K562 (cell line): ENCODE measurements at regions not wholly inside any gene's neighbourhood (a gene's known extent, or its start where the extent isn't known, plus 50 kb on each side); places are given as distances from the start of the nearest gene placed in this dataset.
A peak's percentile ranks its signal among the peaks of the same experiment; 100 is the strongest.

Source experiments
- ATAC-seq: fragments of 200-7000 bp; cut with Tn5 transposase; 3 replicates; pipeline ENCODE4 v1.9.1; 2020; ENCODE audit warnings: moderate library complexity
- BruUV-seq: library from RNA; stranded (reverse); fragments of 400-500 nt; replicated peaks from 2 replicates; lab custom pipeline; 2021; lab: Mats Ljungman, UMichigan
- CTCF ChIA-PET: fragments of 300-600 bp; formaldehyde crosslinking; extraction: SDS; loops from one replicate; lab custom pipeline; 2021; ENCODE audit warnings: low intra/inter-chr PET ratio; lab: Yijun Ruan, JAX
- POLR2A ChIA-PET: fragments of 300-600, 350-650 bp; sonication (Branson Sonifier 250); formaldehyde crosslinking; extraction: SDS; loops from one replicate; lab custom pipeline; 2021; ENCODE audit warnings: antibody characterized with exemption, inconsistent platforms; lab: Yijun Ruan, JAX
- DNase-seq, 4 experiments: peaks; one replicate each; pipeline versions ENCODE4 v3.0.0 to v3.0.0-alpha.2; 2011 to 2018; ENCODE audit warnings: low spot score in 3 of 4, mixed read lengths in 3 of 4; ENCODE audit errors: extremely low read depth in 1 of 4
- FAIRE-seq: peaks from 2 replicates; lab custom pipeline; 2011; peaks lifted over from hg19 to GRCh38; lab: Jason Lieb, UNC
- H2AFZ ChIP-seq: 2 replicates; pipeline ENCODE4 v1.6.0; 2011; ENCODE audit warnings: low read depth, low read length, control low read depth, inconsistent platforms
- H3K27ac ChIP-seq: fragments of 200-600 bp; 3 replicates; pipeline ENCODE4 v1.8.0; 2011; ENCODE audit warnings: low read depth, mild to moderate bottlenecking, control low read depth, inconsistent platforms, low read length, moderate library complexity, mixed read lengths; ENCODE audit errors: extremely low read depth
- H3K27me3 ChIP-seq, 2 experiments: fragments of 300-600 bp in 1 of 2; 2 replicates in 1 of 2; 3 replicates in 1 of 2; pipeline versions ENCODE4 v1.6.0 to v1.8.0; 2011; ENCODE audit warnings: inconsistent platforms in 2 of 2, low read length in 2 of 2, mild to moderate bottlenecking in 1 of 2, mixed read lengths in 1 of 2, moderate library complexity in 1 of 2; ENCODE audit not compliant: control insufficient read depth in 2 of 2, insufficient read depth in 2 of 2
- H3K36me3 ChIP-seq: fragments of 300-600 bp; 3 replicates; pipeline ENCODE4 v1.8.0; 2011; ENCODE audit warnings: mild to moderate bottlenecking, low read length, inconsistent platforms; ENCODE audit not compliant: control insufficient read depth, insufficient read depth
- H3K4me1 ChIP-seq, 2 experiments: fragments of 200-600 bp in 1 of 2; replicated peaks in 1 of 2; 2 replicates in 1 of 2; 3 replicates in 1 of 2; pipeline versions ENCODE4 v1.5.1 to v1.8.0; 2011; ENCODE audit warnings: inconsistent platforms in 2 of 2, low read length in 2 of 2, mild to moderate bottlenecking in 1 of 2, mixed read lengths in 1 of 2, moderate library complexity in 1 of 2; ENCODE audit not compliant: control insufficient read depth in 2 of 2, insufficient read depth in 2 of 2
- H3K4me2 ChIP-seq: 2 replicates; pipeline ENCODE4 v1.6.1; 2011; ENCODE audit warnings: low read length, control low read depth, inconsistent platforms, mixed read lengths; ENCODE audit not compliant: insufficient read depth
- H3K4me3 ChIP-seq: fragments of 200-600 bp; sonication (generic), shearing (Covaris generic); 2 replicates; pipeline ENCODE4 v1.5.1; 2016; ENCODE audit warnings: control low read depth, inconsistent platforms
- H3K79me2 ChIP-seq: fragments of 200-600 bp; 3 replicates; pipeline ENCODE4 v1.8.0; 2011; ENCODE audit warnings: low read length, inconsistent platforms; ENCODE audit not compliant: control insufficient read depth, insufficient read depth
- H3K9ac ChIP-seq, 2 experiments: 2 replicates each; pipeline versions ENCODE4 v1.6.0 to v1.6.1; 2011; ENCODE audit warnings: low read depth in 2 of 2, low read length in 2 of 2, control low read depth in 1 of 2, inconsistent platforms in 1 of 2, mild to moderate bottlenecking in 1 of 2, mixed read lengths in 1 of 2; ENCODE audit not compliant: insufficient read depth in 1 of 2
- H3K9me1 ChIP-seq: one replicate; pipeline ENCODE4 v1.6.0; 2011; ENCODE audit warnings: inconsistent platforms, mild to moderate bottlenecking, low read length, moderate library complexity; ENCODE audit not compliant: control insufficient read depth, insufficient read depth
- H3K9me3 ChIP-seq: replicated peaks from 2 replicates; pipeline ENCODE4 v1.5.1; 2011; ENCODE audit warnings: low read depth, low read length, inconsistent platforms; ENCODE audit not compliant: control insufficient read depth, insufficient read depth
- H4K20me1 ChIP-seq: replicated peaks from 2 replicates; pipeline ENCODE4 v1.6.1; 2011; ENCODE audit warnings: low read length, inconsistent platforms, mixed read lengths; ENCODE audit not compliant: control insufficient read depth, insufficient read depth
- DIDO1 ChIP-seq: fragments of 450-650 bp; IDR thresholded peaks from 2 replicates; pipeline ENCODE4 v1.6.1; 2016; ENCODE audit warnings: low read depth, missing biosample characterization, missing genetic modification characterization
- FOXA1 ChIP-seq: fragments of 450-650 bp; IDR thresholded peaks from 2 replicates; pipeline ENCODE4 v1.6.1; 2016; ENCODE audit warnings: mild to moderate bottlenecking, borderline replicate concordance
- FOXK1 ChIP-seq: sonication (generic); formaldehyde crosslinking; IDR thresholded peaks from 2 replicates; pipeline ENCODE4 v1.8.0; 2022; ENCODE audit warnings: missing genetic modification reagents, mild to moderate bottlenecking, borderline replicate concordance
- RFX1 ChIP-seq: fragments of 450-650 bp; IDR thresholded peaks from 2 replicates; pipeline ENCODE4 v1.6.1; 2016; ENCODE audit warnings: mild to moderate bottlenecking, moderate library complexity
- ZBTB8A ChIP-seq: fragments of 450-650 bp; IDR thresholded peaks from 2 replicates; pipeline ENCODE4 v1.6.1; 2018; ENCODE audit warnings: mild to moderate bottlenecking, moderate library complexity; ENCODE audit not compliant: partially characterized antibody
- ZNF124 ChIP-seq: sonication (generic); formaldehyde crosslinking; IDR thresholded peaks from 2 replicates; pipeline ENCODE4 v1.8.1; 2022; ENCODE audit warnings: missing genetic modification reagents
- WGBS: fragments of 100-300 bp; shearing (Covaris generic); methylation state at CpG from one replicate; pipeline ENCODE4 v1.1.6; 2016; ENCODE audit warnings: low coverage, mixed read lengths; ENCODE audit not compliant: insufficient coverage; ENCODE audit errors: missing lambda C conversion rate; 5-methylcytosine and 5-hydroxymethylcytosine counted together
- in situ Hi-C: fragments of 300-500 bp; cut with MboI; formaldehyde crosslinking; loops from 4 replicates; pipeline ENCODE4 v1.15.0; 2018; ENCODE audit warnings: inconsistent platforms, mixed read lengths
- intact Hi-C: fragments of 100-400 bp; cut with micrococcal nuclease; formaldehyde crosslinking; loops from 2 replicates; pipeline ENCODE4 v1.14.2; 2022

- WGBS: 0% methylated on average over 1 of the region's 1 CpG
- Histone ChIP-seq H3K36me3 (no peaks in the 10 kb centered on the region), H3K79me2 (no peaks in the 10 kb centered on the region), H3K9me3 (no peaks in the 10 kb centered on the region; the same call in 1 of the 2 replicates), H3K4me1 (no peaks in the 10 kb centered on the region), H3K4me2 (no peak overlapping the region), H3K9me1 (no peaks in the 10 kb centered on the region), H2AFZ (no peak overlapping the region), H3K27me3 (no peaks in the 10 kb centered on the region), H3K9ac (no peak overlapping the region), H3K4me3 (no peak overlapping the region), H3K27ac (no peak overlapping the region), H4K20me1 (no peaks in the 10 kb centered on the region)
- intact Hi-C loops: no loop called here
- CTCF ChIA-PET: no interaction called here
- DNase-seq (no peak), ATAC-seq (no peak), FAIRE-seq (no peak)
- POLR2A ChIA-PET: no interaction called here
- no TSS peak for BruUV-seq
- TF ChIP-seq ZNF124 (no peak), DIDO1 (tag) (no peak), FOXK1 (CRISPR knock-in tag) (no peak), FOXA1 (no peak)
- in situ Hi-C loops: no loop called here
Measured at GRCh38 chr1:5399771-5400170, 592.5 kb downstream of the NPHP4 start.

DNA sequence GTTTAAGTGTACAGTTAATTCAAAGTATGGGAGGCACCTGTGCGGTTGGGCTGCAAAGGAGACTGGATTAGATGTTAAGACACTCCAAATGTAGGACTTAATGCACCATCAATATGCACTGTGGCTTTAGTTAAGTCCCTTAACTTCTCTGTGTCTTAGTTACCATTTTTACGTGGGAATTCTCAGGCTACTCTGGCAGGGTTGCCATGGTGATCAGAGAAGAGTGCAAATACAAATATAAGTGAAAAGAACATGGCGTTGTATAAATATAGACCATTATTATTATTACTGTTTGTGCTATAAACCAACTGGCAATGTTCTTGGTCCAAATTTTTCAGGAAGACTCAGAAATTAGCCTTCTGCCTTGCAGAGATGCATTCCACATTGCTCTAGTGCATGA lies 595.6 kb downstream of the NPHP4 start:
- in situ Hi-C loops: no loop called here
- CTCF ChIA-PET: no interaction called here

More for the DNA sequence above, 595.6 kb downstream of the NPHP4 start:
- no TSS peak for BruUV-seq
- no peak for ATAC-seq
- H3K27ac ChIP-seq: no peak overlapping the region
- intact Hi-C loops: no loop called here
- no peaks in the 10 kb centered on the region for H3K9me1 ChIP-seq
- no peak overlapping the region for H3K4me3 ChIP-seq
- DNase-seq: no peak
- H3K27me3 ChIP-seq: no peaks in the 10 kb centered on the region; a peak in 1 of 5 replicates
- no peaks in the 10 kb centered on the region for H3K4me1 ChIP-seq
- no peak overlapping the region for H3K9ac ChIP-seq
- H3K9me3 ChIP-seq: no peaks in the 10 kb centered on the region
- H2AFZ ChIP-seq: no peak overlapping the region
- TF ChIP-seq ZBTB8A (no peak), RFX1 (peak; percentile 29; the same call in 1 of the 2 replicates)
- POLR2A ChIA-PET: no interaction called here
- FAIRE-seq: no peak
- 4% methylated on average over 3 of the region's 3 CpGs for WGBS
- no peaks in the 10 kb centered on the region for H3K36me3 ChIP-seq
- no peaks in the 10 kb centered on the region for H3K79me2 ChIP-seq
- H4K20me1 ChIP-seq: no peaks in the 10 kb centered on the region
- no peak overlapping the region for H3K4me2 ChIP-seq
